NAMALWA (cell line): ENCODE measurements at regions not wholly inside any gene's neighbourhood (a gene's known extent, or its start where the extent isn't known, plus 50 kb on each side); places are given as distances from the start of the nearest gene placed in this dataset.
A peak's percentile ranks its signal among the peaks of the same experiment; 100 is the strongest.

Source experiments
- DNase-seq: peaks from one replicate; pipeline ENCODE4 v3.0.0-alpha.2; 2015; ENCODE audit warnings: low spot score

GRCh38 chr13:106036870-106037269 is 498.6 kb downstream of the EFNB2 start:
- no peak for DNase-seq

GRCh38 chr13:106034201-106034600 is 501.3 kb downstream of the EFNB2 start:
- no peak for DNase-seq

GRCh38 chr13:106033659-106034058 is 501.8 kb downstream of the EFNB2 start:
- peak; percentile 19 for DNase-seq

DNA sequence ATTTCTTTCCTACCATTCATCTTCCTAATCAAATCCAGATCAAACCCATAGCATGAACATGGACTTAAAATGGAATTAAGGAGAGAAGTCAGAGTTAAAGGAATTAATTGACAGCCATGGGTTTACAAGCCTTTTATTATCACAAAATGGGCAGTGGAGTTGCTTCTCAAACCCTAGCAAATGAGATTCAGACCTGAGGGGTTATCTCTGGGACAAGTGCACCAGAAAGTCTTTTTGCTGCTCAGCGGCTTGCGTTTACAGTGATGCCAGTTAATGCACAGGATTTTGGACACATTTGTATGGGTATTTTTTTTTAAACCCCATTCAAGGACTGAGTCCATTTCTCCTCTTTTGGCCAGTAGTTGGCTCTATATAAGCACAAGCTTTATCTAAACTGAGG is 503.0 kb downstream of the EFNB2 start:
- DNase-seq: no peak

DNA sequence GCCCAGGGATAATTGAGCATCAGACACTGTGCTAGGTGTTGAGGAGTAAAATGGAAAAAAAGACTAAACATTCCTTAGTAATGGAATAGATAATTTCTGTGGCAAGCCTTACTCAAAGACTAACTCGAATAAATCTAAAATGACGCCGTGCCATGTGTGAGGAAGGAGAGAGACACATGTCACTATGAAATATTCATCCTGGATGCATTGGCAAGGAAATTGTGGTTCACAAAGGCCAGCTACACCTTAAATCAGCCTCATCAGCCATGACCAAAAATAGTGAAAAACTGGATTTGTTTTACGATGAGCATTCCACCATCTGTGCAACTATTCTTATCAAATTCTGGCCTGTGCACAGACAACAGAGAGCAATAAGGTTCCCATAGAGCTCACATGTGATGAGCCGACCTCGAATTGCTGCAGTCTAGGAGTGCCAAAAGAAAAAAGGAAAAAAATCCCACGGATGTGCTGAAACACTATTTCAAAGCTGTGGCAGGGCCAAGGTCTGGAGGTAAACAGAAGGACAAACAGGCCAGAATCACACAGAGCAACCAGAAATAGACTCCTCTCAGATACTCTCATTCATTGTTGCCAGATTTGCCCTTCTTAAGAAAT is 505.7 kb downstream of the EFNB2 start:
- DNase-seq: no peak

- no peak for DNase-seq
These were observed 506.6 kb downstream of the EFNB2 start for GRCh38 chr13:106028911-106029310.

DNA sequence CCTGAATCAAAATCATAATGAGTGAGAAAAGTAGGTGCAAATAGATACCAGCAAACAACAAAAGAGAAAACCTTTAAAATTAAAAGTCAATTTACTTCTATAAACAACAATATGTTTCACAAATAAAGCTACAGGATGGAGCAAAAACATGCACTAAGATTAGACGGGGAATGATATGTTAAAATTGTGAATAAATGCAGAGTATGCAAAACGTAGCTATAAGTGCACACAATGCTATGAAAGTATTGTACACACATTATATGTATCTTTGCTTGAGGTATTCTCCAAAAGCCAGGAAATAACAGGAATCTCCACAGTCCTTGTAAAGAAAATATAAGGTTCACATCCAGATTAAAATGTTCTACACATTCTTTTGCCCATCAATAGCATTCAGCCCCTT is 523.9 kb downstream of the EFNB2 start:
- DNase-seq: no peak

DNA sequence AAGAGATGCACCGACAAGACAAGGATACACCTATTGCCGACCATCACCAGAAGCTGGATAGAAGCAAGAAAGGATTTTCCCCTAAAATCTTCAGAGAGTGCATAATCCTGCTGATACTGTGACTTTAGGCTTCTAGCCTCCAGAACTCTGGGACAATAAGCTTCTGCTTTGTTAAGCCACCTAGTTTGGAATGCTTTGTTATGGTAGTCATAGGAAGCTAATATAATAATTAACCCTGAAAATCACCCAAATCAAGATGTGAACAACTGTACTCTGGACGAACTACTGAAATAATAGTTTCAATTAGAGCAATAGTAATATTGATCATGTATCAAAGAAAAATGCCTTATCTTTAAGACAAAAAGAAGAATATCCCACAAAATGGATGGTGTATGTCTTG is 524.6 kb downstream of the EFNB2 start:
- no peak for DNase-seq

- DNase-seq: no peak
These were observed 526.9 kb downstream of the EFNB2 start for GRCh38 chr13:106008540-106008939.

DNA sequence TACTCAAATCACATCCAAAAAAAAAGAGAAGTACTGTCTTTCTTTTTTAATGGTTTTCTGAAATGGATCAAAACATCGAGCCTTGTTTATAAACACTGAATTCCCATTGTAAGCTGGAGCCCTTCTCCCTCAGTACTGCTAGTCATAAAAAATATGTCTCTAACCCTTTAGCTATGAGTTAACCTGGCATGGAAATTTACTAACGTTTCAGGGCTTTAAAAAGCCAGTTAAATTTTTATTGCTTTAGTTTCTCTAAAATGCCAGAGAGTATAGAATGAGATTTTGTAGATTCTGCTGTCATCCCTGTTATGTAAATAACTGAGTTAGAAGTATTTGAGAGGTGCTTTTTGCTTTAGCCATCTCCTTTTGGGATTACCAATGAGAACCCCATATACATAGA is 528.3 kb downstream of the EFNB2 start:
- no peak for DNase-seq

DNA sequence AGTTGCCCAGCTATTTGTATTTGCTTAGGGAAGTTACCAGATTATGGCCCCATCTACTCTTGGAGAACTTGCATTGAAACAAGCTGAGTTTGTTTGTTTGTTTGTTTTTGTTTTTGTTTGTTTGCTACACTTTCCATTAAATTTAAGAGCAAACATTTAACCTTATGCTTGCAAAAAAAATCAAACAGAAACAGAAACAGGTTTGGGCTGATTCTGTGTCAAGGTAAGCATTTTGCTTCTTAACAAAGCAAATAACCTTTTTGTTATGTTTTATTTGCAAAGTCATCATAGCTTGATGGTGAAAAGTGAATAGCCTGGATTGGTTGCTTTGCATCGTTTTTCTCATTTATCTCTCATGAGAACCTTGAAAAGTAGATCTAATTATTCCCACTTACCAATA is 531.8 kb downstream of the EFNB2 start:
- no peak for DNase-seq

DNA sequence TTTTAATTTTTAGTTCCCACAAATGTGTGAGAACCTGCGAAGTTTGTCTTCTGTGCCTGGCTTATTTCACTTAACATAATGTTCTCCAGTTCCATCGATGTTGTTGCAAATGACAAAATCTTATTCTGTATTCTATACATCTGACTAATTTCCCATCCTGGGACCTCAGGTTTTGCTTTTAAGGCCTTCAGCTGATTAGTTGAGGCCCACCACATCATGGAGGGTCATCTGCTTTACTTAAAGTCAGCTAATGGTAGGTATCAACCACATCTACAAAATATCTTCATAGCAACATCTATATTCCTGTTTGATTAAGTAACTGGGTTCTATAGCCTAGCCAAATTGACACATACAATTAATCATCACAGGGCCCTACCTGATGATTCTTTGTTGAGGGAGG is 534.0 kb downstream of the EFNB2 start:
- no peak for DNase-seq

GRCh38 chr13:105997581-105998550 is 537.6 kb downstream of the EFNB2 start:
- DNase-seq: no peak

- no peak for DNase-seq
These were observed 539.0 kb downstream of the EFNB2 start for GRCh38 chr13:105996391-105997025.

GRCh38 chr13:105994340-105994739 is 541.1 kb downstream of the EFNB2 start:
- no peak for DNase-seq

GRCh38 chr13:105991622-105992277 is 543.7 kb downstream of the EFNB2 start:
- DNase-seq: no peak

- DNase-seq: no peak
These were observed 544.3 kb downstream of the EFNB2 start for GRCh38 chr13:105991131-105991530.

- DNase-seq: no peak
These were observed 545.1 kb downstream of the EFNB2 start for GRCh38 chr13:105990256-105990958.

- no peak for DNase-seq
These were observed 550.8 kb downstream of the EFNB2 start for GRCh38 chr13:105984646-105985045.

- no peak for DNase-seq
These were observed 551.2 kb downstream of the EFNB2 start for GRCh38 chr13:105984236-105984635.

DNA sequence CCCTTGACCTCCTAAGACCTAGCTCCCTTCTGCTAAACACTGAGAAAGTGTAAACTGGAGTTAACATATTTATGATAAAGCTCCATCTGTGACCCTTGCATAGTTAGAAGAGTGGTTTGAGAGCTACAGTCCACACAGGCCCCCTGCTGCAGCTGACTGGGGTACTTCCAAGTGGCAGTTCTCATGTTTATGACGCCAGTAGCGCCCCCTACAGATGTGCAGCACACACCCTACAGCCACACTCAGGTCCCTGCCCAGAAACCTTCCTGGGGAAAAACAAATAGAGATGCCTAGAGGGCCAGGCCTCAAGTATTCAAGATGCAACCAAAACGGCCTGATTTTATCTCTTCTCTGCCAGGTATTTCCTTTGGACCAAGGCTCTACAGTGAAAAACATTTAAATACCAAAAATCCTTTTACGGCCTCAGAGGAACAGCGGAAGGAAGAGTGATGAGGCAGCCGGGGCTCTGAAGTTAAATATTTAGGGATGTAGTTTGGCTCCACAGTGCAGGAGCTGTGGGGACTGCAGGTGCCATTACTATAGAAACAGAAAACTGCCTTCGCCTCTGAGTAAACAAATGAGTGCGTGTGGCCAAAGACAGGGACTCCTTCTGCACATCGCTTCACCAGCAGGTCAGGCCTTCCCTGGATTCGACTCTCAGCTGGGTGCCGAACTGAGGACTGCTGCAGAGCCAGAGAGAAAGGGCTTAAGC is 553.1 kb downstream of the EFNB2 start:
- no peak for DNase-seq
